Epithelial cell of esophagus (primary cell): ENCODE measurements at regions not wholly inside any gene's neighbourhood (a gene's known extent, or its start where the extent isn't known, plus 50 kb on each side); places are given as distances from the start of the nearest gene placed in this dataset.

Source experiments
- DNase-seq: peaks from one replicate; pipeline ENCODE4 v3.0.0; 2010; ENCODE audit warnings: low read depth
- H3K4me3 ChIP-seq: 2 replicates; pipeline ENCODE4 v1.5.1; 2011; ENCODE audit warnings: mild to moderate bottlenecking, low read length, control low read depth
- CTCF ChIP-seq: IDR thresholded peaks from 2 replicates; pipeline ENCODE4 v1.5.1; 2011; ENCODE audit warnings: low read depth, mild to moderate bottlenecking, low read length, control low read depth, inconsistent platforms; ENCODE audit not compliant: insufficient read depth; ENCODE audit errors: missing control alignments

- peak; percentile 74 for DNase-seq
- peak; percentile 14 for TF ChIP-seq CTCF
- peak overlapping the region; percentile 56 for H3K4me3 ChIP-seq
Measured at GRCh38 chr6:27630727-27631608, 158.1 kb upstream of the ZNF184 start.

GRCh38 chr6:27624694-27625262 lies 151.9 kb upstream of the ZNF184 start:
- no peak for DNase-seq
- TF ChIP-seq CTCF: no peak
- H3K4me3 ChIP-seq: no peak overlapping the region

- peak; percentile 44 for DNase-seq
- TF ChIP-seq CTCF: no peak
- no peak overlapping the region for H3K4me3 ChIP-seq
Measured at GRCh38 chr6:27623103-27623502, 150.2 kb upstream of the ZNF184 start.

DNA sequence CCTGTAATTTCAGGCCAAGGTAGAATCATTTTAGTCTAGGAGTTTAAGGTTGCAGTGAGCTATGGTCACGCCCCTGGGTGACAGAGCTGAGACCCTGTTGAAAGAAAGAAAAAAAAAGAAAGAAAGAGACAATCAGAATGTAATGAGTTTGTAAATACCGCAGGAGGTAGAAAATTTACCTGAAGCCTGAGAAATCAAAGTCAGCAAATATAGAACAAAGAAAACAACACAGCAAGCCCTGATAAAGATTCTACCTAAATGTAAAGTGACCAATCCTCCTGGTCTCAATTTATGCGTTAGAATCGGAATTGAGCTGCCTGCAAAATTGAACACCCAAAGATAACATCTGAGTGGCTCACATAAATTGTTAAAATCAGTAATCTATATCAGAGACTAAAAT lies 146.5 kb upstream of the ZNF184 start:
- DNase-seq: no peak
- no peak for TF ChIP-seq CTCF
- no peak overlapping the region for H3K4me3 ChIP-seq

DNA sequence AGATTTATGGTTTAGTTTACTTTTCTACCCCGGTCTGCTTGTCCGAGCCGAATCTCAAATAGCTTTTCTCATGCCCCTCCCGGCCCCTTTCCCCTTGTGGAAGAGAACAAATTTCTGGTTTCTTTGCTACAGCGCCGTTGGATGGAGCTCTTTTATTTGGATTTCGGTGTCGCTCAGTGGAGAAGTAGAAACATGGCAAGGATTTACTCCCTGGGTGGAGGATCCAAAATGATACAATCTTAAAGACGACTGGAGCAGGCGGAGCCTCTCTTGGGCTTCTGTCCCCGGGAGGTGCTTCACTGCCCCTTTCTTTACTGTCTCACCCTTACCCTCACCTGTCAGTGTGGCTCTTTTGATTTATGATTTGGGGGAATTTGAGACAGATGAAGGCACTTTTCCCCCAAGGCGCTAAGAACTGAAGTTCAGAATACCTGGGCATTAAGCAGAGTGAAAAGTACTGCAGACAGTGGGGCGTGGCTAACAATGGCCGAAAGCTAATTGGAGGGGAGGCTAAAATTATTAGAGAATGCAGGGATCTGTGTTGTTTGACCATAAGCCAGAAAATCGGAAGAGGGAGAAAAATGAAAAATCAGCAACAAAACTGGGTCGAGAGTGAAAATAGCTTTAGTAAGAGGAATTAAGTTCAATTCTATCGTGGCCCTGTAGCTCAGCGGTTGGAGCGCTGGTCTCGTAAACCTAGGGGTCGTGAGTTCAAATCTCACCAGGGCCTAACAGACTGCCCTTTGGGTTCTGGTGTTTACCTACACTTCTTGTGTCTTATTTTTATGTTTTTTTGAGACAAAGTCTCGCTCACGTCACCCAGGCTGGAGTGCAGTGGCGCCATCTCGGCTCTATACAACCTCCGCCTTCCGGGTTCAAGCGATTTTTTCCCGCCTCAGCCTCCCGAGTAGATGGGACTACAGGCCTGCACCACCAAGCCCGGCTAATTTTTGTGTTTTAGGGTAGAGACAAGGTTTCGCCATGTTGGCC lies 145.1 kb upstream of the ZNF184 start:
- no peak for TF ChIP-seq CTCF
- peak overlapping the region; percentile 57 for H3K4me3 ChIP-seq
- peak; percentile 63 for DNase-seq

- peak overlapping the region; percentile 57 for H3K4me3 ChIP-seq
- DNase-seq: peak; percentile 35
- TF ChIP-seq CTCF: no peak
Measured at GRCh38 chr6:27617046-27617687, 144.3 kb upstream of the ZNF184 start.
